Cardiac muscle cell (in vitro differentiated cells and primary cell): ENCODE measurements at regions not wholly inside any gene's neighbourhood (a gene's known extent, or its start where the extent isn't known, plus 50 kb on each side); places are given as distances from the start of the nearest gene placed in this dataset.

ENCODE experiments used
- DNase-seq, 2 donors: peaks; one replicate each; pipeline versions ENCODE4 v3.0.0 to v3.0.0-alpha.2; 2010 to 2017; ENCODE audit warnings: low read depth in 1 of 2, low spot score in 1 of 2
- H3K27ac ChIP-seq: fragments of 200-600 bp; sonication (generic); 2 replicates; pipeline ENCODE4 v1.5.1; 2016
- H3K27me3 ChIP-seq: fragments of 200-600 bp; sonication (generic); 2 replicates; pipeline ENCODE4 v1.6.0; 2016; ENCODE audit warnings: control low read depth
- H3K36me3 ChIP-seq: fragments of 200-600 bp; sonication (generic); 2 replicates; pipeline ENCODE4 v1.5.1; 2016; ENCODE audit warnings: control low read depth
- H3K4me1 ChIP-seq: fragments of 200-600 bp; sonication (generic); 2 replicates; pipeline ENCODE4 v1.8.1; 2017; ENCODE audit warnings: low read depth, mild to moderate bottlenecking, mixed run types
- H3K4me3 ChIP-seq: fragments of 200-600 bp; sonication (generic); 2 replicates; pipeline ENCODE4 v1.5.1; 2016; ENCODE audit warnings: mild to moderate bottlenecking
- H3K9me3 ChIP-seq: fragments of 200-600 bp; sonication (generic); 2 replicates; pipeline ENCODE4 v1.5.1; 2017; ENCODE audit warnings: low read depth, mild to moderate bottlenecking, control low read depth
- CTCF ChIP-seq: IDR thresholded peaks from 2 replicates; pipeline ENCODE4 v1.5.1; 2012; ENCODE audit warnings: low read depth, mild to moderate bottlenecking, low read length

- H3K9me3 ChIP-seq: no peaks in the 10 kb centered on the region
- H3K4me3 ChIP-seq: no peak overlapping the region
- H3K27ac ChIP-seq: no peak overlapping the region
- no peaks in the 10 kb centered on the region for H3K27me3 ChIP-seq
- DNase-seq: no peak
- H3K4me1 ChIP-seq: no peaks in the 10 kb centered on the region
- no peak for TF ChIP-seq CTCF
- no peaks in the 10 kb centered on the region for H3K36me3 ChIP-seq
Observed at GRCh38 chr3:43218156-43218555, 68.2 kb upstream of the SNRK start.

- H3K27ac ChIP-seq: no peak overlapping the region
- no peak for TF ChIP-seq CTCF
- H3K9me3 ChIP-seq: no peaks in the 10 kb centered on the region
- H3K36me3 ChIP-seq: no peaks in the 10 kb centered on the region
- no peak overlapping the region for H3K4me3 ChIP-seq
- H3K27me3 ChIP-seq: no peaks in the 10 kb centered on the region
- no peaks in the 10 kb centered on the region for H3K4me1 ChIP-seq
- peak in 1 of 2 donors; percentile 8 for DNase-seq
Observed at GRCh38 chr3:43217633-43218032, 68.7 kb upstream of the SNRK start.

GRCh38 chr3:43217206-43217605, 69.1 kb upstream of the SNRK start:
- no peak for TF ChIP-seq CTCF
- no peaks in the 10 kb centered on the region for H3K36me3 ChIP-seq
- no peaks in the 10 kb centered on the region for H3K27me3 ChIP-seq
- DNase-seq: no peak
- no peaks in the 10 kb centered on the region for H3K4me1 ChIP-seq
- H3K9me3 ChIP-seq: no peaks in the 10 kb centered on the region
- H3K4me3 ChIP-seq: no peak overlapping the region
- H3K27ac ChIP-seq: no peak overlapping the region

- Histone ChIP-seq H3K36me3 (no peaks in the 10 kb centered on the region), H3K4me3 (no peak overlapping the region), H3K27me3 (no peaks in the 10 kb centered on the region), H3K9me3 (no peaks in the 10 kb centered on the region), H3K27ac (no peak overlapping the region), H3K4me1 (no peaks in the 10 kb centered on the region)
- TF ChIP-seq CTCF: no peak
- no peak for DNase-seq
Observed at GRCh38 chr3:43215663-43216275, 70.6 kb upstream of the SNRK start.

GRCh38 chr3:43215138-43215537, 71.2 kb upstream of the SNRK start:
- Histone ChIP-seq H3K4me1 (no peaks in the 10 kb centered on the region), H3K36me3 (no peaks in the 10 kb centered on the region), H3K27ac (no peak overlapping the region), H3K9me3 (no peaks in the 10 kb centered on the region), H3K4me3 (no peak overlapping the region), H3K27me3 (no peaks in the 10 kb centered on the region)
- no peak for TF ChIP-seq CTCF
- no peak for DNase-seq

- no peak overlapping the region for H3K27ac ChIP-seq
- H3K27me3 ChIP-seq: no peaks in the 10 kb centered on the region
- H3K4me3 ChIP-seq: no peak overlapping the region
Observed at GRCh38 chr3:43214616-43215015, 71.7 kb upstream of the SNRK start.

More at GRCh38 chr3:43214616-43215015, 71.7 kb upstream of the SNRK start:
- DNase-seq: no peak
- Histone ChIP-seq H3K4me1 (no peaks in the 10 kb centered on the region), H3K9me3 (no peaks in the 10 kb centered on the region), H3K36me3 (no peaks in the 10 kb centered on the region)
- TF ChIP-seq CTCF: no peak
